Liver (tissue), 8 donors: ENCODE measurements at regions not wholly inside any gene's neighbourhood (a gene's known extent, or its start where the extent isn't known, plus 50 kb on each side); places are given as distances from the start of the nearest gene placed in this dataset.

Source experiments
- DNase-seq: peaks from one replicate; pipeline ENCODE4 v3.0.0-alpha.2; 2017; ENCODE audit warnings: low spot score
- H3K27ac ChIP-seq, 2 donors: one replicate each; pipeline ENCODE4 v1.7.0; 2013; ENCODE audit warnings: inconsistent platforms in 2 of 2, low read length in 2 of 2, control low read depth in 1 of 2, low read depth in 1 of 2, mild to moderate bottlenecking in 1 of 2
- H3K27me3 ChIP-seq, 4 donors: one replicate each; pipeline versions ENCODE4 v1.6.1 to v1.7.0; 2013; ENCODE audit warnings: low read length in 3 of 4, inconsistent platforms in 1 of 4, mild to moderate bottlenecking in 1 of 4, moderate library complexity in 1 of 4; ENCODE audit not compliant: control insufficient read depth in 4 of 4, insufficient read depth in 4 of 4
- H3K36me3 ChIP-seq, 4 donors: one replicate each; pipeline versions ENCODE4 v1.6.1 to v1.7.0; 2013; ENCODE audit warnings: low read length in 3 of 4, mild to moderate bottlenecking in 3 of 4, low read depth in 1 of 4, moderate library complexity in 1 of 4; ENCODE audit not compliant: control insufficient read depth in 4 of 4, insufficient read depth in 3 of 4
- H3K4me1 ChIP-seq, 4 donors: one replicate each; pipeline versions ENCODE4 v1.6.1 to v1.7.0; 2013; ENCODE audit warnings: low read length in 3 of 4, mild to moderate bottlenecking in 3 of 4, moderate library complexity in 1 of 4; ENCODE audit not compliant: control insufficient read depth in 4 of 4, insufficient read depth in 4 of 4
- H3K4me3 ChIP-seq, 3 donors: one replicate each; pipeline versions ENCODE4 v1.6.1 to v1.7.0; 2013; ENCODE audit warnings: low read length in 3 of 3, control low read depth in 1 of 3, low read depth in 1 of 3, mild to moderate bottlenecking in 1 of 3
- H3K9ac ChIP-seq, 2 donors: one replicate each; pipeline ENCODE4 v1.7.0; 2013; ENCODE audit warnings: low read length in 2 of 2, mild to moderate bottlenecking in 2 of 2, moderate library complexity in 2 of 2, control low read depth in 1 of 2, low read depth in 1 of 2
- H3K9me3 ChIP-seq, 4 donors: one replicate each; pipeline versions ENCODE4 v1.6.1 to v1.7.0; 2013; ENCODE audit warnings: low read length in 3 of 4; ENCODE audit not compliant: control insufficient read depth in 4 of 4
- CTCF ChIP-seq: fragments of 150-350 bp; IDR thresholded peaks from 2 replicates; pipeline ENCODE4 v1.5.1; 2017; ENCODE audit warnings: improper control_type of control experiment, low read depth, low read length; ENCODE audit not compliant: missing input control
- FOXA1 ChIP-seq: IDR thresholded peaks from 2 replicates; pipeline ENCODE4 v1.6.1; 2016; ENCODE audit warnings: antibody characterized with exemption
- FOXA2 ChIP-seq: IDR thresholded peaks from 2 replicates; pipeline ENCODE4 v1.6.1; 2016; ENCODE audit warnings: antibody characterized with exemption
- GABPA ChIP-seq, 2 donors: IDR thresholded peaks in 1 of 2; conservative IDR thresholded peaks in 1 of 2; 2 replicates each; pipeline ENCODE4 v1.6.1; 2016; ENCODE audit warnings: antibody characterized with exemption in 2 of 2, mild to moderate bottlenecking in 1 of 2, moderate library complexity in 1 of 2
- HNF4A ChIP-seq, 2 donors: conservative IDR thresholded peaks; 2 replicates each; pipeline ENCODE4 v1.6.1; 2016; ENCODE audit warnings: antibody characterized with exemption in 2 of 2, mild to moderate bottlenecking in 2 of 2
- HNF4G ChIP-seq: IDR thresholded peaks from 2 replicates; pipeline ENCODE4 v1.6.1; 2016; ENCODE audit warnings: antibody characterized with exemption
- MAX ChIP-seq: IDR thresholded peaks from 2 replicates; pipeline ENCODE4 v1.6.1; 2016; ENCODE audit warnings: antibody characterized with exemption
- NR2F2 ChIP-seq: IDR thresholded peaks from 2 replicates; pipeline ENCODE4 v1.6.1; 2016; ENCODE audit warnings: antibody characterized with exemption
- RAD21 ChIP-seq, 2 donors: IDR thresholded peaks; 2 replicates each; pipeline ENCODE4 v1.6.1; 2016; ENCODE audit warnings: antibody characterized with exemption in 2 of 2, mild to moderate bottlenecking in 2 of 2
- REST ChIP-seq: IDR thresholded peaks from 2 replicates; pipeline ENCODE4 v1.6.1; 2016; ENCODE audit warnings: antibody characterized with exemption, mild to moderate bottlenecking
- RXRA ChIP-seq, 2 donors: IDR thresholded peaks; 2 replicates each; pipeline ENCODE4 v1.6.1; 2017 to 2018; ENCODE audit warnings: antibody characterized with exemption in 2 of 2, mild to moderate bottlenecking in 1 of 2
- SP1 ChIP-seq: IDR thresholded peaks from 2 replicates; pipeline ENCODE4 v1.6.1; 2018; ENCODE audit warnings: antibody characterized with exemption, mild to moderate bottlenecking
- TAF1 ChIP-seq: conservative IDR thresholded peaks from 2 replicates; pipeline ENCODE4 v1.6.1; 2016; ENCODE audit warnings: antibody characterized with exemption, mild to moderate bottlenecking
- YY1 ChIP-seq: IDR thresholded peaks from 2 replicates; pipeline ENCODE4 v1.6.1; 2016; ENCODE audit warnings: antibody characterized with exemption, mild to moderate bottlenecking
- WGBS: extraction: QIAGEN DNeasy Blood & Tissue Kit; methylation state at CpG from one replicate; pipeline ENCODE4 v1.1.7; 2013; 5-methylcytosine and 5-hydroxymethylcytosine counted together
- TF ChIP-seq, protein P1 (sequence below): IDR thresholded peaks from 2 replicates; pipeline ENCODE4 v1.6.1; 2016; ENCODE audit warnings: antibody characterized with exemption
- donor health status: healthy.
- donor health status: healthy.
- donor health status: healthy.
- donor health status: healthy.
- donor health status: healthy.

- WGBS = 50% methylated on average over 2 of the region's 2 CpGs
- Histone ChIP-seq H3K36me3 (no peaks in the 10 kb centered on the region), H3K4me1 (no peaks in the 10 kb centered on the region), H3K27ac (no peak overlapping the region), H3K9ac (no peak overlapping the region), H3K27me3 (peaks cover 0 to 2% (median 0%) of the 10 kb centered on the region in 4 donors), H3K4me3 (no peak overlapping the region), H3K9me3 (no peaks in the 10 kb centered on the region)
- DNase-seq = no peak
- TF ChIP-seq FOXA2 (no peak), FOXA1 (no peak), SP1 (no peak), TAF1 (no peak), RAD21 (IDR thresholded peaks at IDR 0.05) (no peak), HNF4A (conservative IDR thresholded peaks at IDR 0.05) (no peak), CTCF (no peak), GABPA (IDR thresholded peaks at IDR 0.05 in 1 of 2, conservative IDR thresholded peaks at IDR 0.05 in 1 of 2) (no peak)
- TF ChIP-seq, protein P1, sequence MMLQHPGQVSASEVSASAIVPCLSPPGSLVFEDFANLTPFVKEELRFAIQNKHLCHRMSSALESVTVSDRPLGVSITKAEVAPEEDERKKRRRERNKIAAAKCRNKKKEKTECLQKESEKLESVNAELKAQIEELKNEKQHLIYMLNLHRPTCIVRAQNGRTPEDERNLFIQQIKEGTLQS = no peak
These were observed 110.5 kb downstream of the KDR start for GRCh38 chr4:55014876-55015275.

DNA sequence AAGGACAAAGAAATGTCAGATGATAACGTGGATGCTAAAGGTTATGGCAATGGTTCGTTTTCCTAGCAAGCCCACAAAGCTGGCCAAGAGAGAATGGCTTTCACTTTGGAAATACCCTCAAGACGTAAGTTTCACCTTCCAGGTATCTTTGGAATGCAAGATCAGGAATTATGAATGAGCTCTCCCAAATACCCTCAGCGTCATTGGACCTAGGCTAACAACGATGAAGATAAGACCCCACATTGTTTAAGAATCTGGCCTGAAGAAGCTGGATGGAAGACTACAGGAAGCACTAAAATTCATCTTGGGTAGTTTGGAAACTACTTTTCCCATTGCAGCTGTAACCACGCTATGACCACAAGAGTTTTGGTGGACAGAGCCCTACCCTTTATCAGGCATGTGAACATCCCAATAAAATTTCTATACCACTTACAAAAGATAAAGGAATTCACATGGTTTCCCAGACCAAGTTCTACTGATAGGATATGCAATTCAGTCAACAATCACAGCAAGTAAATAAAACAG, 111.9 kb downstream of the KDR start:
- TF ChIP-seq RXRA (IDR thresholded peaks at IDR 0.05) = no peak
- TF ChIP-seq, protein P1 = no peak
- TF ChIP-seq HNF4G = no peak
- no peak for TF ChIP-seq FOXA2
- TF ChIP-seq GABPA (IDR thresholded peaks at IDR 0.05 in 1 of 2, conservative IDR thresholded peaks at IDR 0.05 in 1 of 2) = no peak
- TF ChIP-seq FOXA1 = no peak
- no peak for TF ChIP-seq TAF1
- TF ChIP-seq MAX = no peak
- no peak for TF ChIP-seq SP1
- WGBS = 78% methylated on average over 6 of the region's 6 CpGs
- Histone ChIP-seq H3K9me3 (no peaks in the 10 kb centered on the region), H3K9ac (no peak overlapping the region), H3K36me3 (no peaks in the 10 kb centered on the region), H3K27me3 (no peaks in the 10 kb centered on the region), H3K4me1 (no peaks in the 10 kb centered on the region), H3K4me3 (no peak overlapping the region), H3K27ac (no peak overlapping the region)
- DNase-seq = no peak

- H3K4me1 ChIP-seq = no peaks in the 10 kb centered on the region
- no peaks in the 10 kb centered on the region for H3K9me3 ChIP-seq
- TF ChIP-seq, protein P1 = no peak
- TF ChIP-seq FOXA1 = no peak
- no peak for TF ChIP-seq MAX
- no peak for TF ChIP-seq SP1
- TF ChIP-seq HNF4G = no peak
- TF ChIP-seq REST = no peak
- TF ChIP-seq YY1 = no peak
- no peak for TF ChIP-seq NR2F2
- no peak for TF ChIP-seq CTCF
- no peak for TF ChIP-seq HNF4A (conservative IDR thresholded peaks at IDR 0.05)
- TF ChIP-seq FOXA2 = no peak
- H3K27ac ChIP-seq = no peak overlapping the region
- H3K4me3 ChIP-seq = no peak overlapping the region
- H3K36me3 ChIP-seq = no peaks in the 10 kb centered on the region
- no peak for DNase-seq
- no peaks in the 10 kb centered on the region for H3K27me3 ChIP-seq
- 71% methylated on average over 8 of the region's 8 CpGs for WGBS
- no peak overlapping the region for H3K9ac ChIP-seq
These were observed 112.8 kb downstream of the KDR start for GRCh38 chr4:55012363-55013230.
